Activated naive CD4-positive, alpha-beta T cell treated with anti-CD3 and anti-CD28 coated beads, Interleukin-2, amount 50 U/mL, for 72 hours (primary cell): ENCODE measurements at regions not wholly inside any gene's neighbourhood (a gene's known extent, or its start where the extent isn't known, plus 50 kb on each side); places are given as distances from the start of the nearest gene placed in this dataset.
A peak's percentile ranks its signal among the peaks of the same experiment; 100 is the strongest.
"Not testable (repeated sequence)": the region's sequence is repeated elsewhere in the genome, so short reads cannot be mapped to it uniquely, and the experiment has no call there.

Experiments
- ATAC-seq, 2 donors: fragments of 150-1000 bp; cut with Tn5 transposase; 2 replicates each; pipeline ENCODE4 v1.10.0; 2021; ENCODE audit warnings: mild to moderate bottlenecking in 2 of 2, moderate library complexity in 2 of 2
- DNase-seq, 2 donors: peaks; one replicate each; pipeline ENCODE4 v3.0.0; 2021 to 2022; ENCODE audit warnings: low spot score in 2 of 2
- H3K27ac Mint-ChIP-seq, 2 donors: one replicate each; pipeline ENCODE4 v1.8.0; 2022; ENCODE audit warnings: mild to moderate bottlenecking in 2 of 2, mixed read lengths in 2 of 2
- H3K36me3 Mint-ChIP-seq, 2 donors: one replicate each; pipeline ENCODE4 v1.8.0; 2022; ENCODE audit warnings: mixed read lengths in 2 of 2
- H3K9me3 Mint-ChIP-seq, 2 donors: one replicate each; pipeline ENCODE4 v1.8.0; 2022; ENCODE audit warnings: mixed read lengths in 2 of 2

DNA sequence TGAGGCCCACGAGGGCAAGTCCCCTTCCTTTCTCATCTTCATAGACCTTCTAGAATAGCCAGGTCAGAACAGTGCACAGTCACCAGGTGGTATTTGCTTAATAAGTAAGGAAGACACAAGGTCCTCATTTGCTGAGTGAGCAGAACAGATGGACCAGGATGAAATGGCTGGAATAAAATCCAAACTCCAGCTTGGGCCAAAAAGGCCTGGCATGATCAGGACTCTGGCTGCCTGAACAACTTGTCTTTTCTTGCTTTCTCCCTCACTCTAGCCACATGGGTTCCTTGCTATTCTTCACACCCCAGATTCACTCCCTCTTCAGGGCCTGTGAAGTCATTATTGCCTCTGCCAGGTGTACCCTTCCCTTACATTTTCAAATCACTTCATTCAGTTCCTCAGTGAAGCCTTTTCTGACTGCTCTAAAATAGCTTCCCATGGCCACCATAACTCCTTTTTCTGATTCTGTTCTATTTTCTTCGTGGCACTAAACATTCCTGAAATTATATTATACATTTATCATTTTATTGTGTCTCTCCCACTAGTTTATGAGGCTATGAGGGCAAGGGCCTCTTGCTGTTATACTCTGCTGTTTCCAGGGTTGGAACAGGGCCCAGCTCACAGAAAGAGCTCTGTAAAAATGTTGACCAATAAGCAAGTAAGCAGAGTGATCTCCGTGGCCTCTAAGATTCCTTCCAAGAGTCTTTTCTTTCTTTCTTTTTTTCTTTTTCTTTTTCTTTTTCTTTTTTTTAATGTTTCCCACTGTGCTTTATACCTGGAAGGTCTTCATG lies 150.8 kb downstream of the TTC8 start:
- Mint-ChIP-seq H3K27ac (no peak overlapping the region), H3K9me3 (peaks cover 2 to 9% of the 10 kb centered on the region in 2 donors), H3K36me3 (peaks cover 10 to 13% of the 10 kb centered on the region in 2 donors)
- no peak for ATAC-seq
- DNase-seq, result no peak

DNA sequence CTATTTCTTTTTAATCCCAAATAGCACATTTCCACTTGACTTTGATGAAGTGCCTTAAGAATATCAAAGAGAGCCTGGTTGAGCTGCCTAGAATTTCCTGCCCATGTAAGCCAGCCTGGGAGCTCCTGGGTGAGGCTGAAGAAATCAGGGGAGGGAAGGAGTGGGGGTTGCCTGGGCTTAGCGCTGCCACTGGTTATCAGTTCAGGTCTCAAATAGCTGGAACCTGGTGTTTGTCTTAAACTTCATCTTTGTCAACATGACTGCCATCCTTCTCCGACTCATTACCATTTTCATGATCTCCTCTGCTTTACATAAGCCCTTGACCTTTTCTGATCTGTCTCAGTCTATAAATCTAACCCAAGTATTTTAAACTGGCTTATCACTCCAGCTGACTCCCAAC lies 151.5 kb downstream of the TTC8 start:
- DNase-seq, result no peak
- Mint-ChIP-seq H3K27ac (no peak overlapping the region), H3K9me3 (peaks cover 3 to 9% of the 10 kb centered on the region in 2 donors), H3K36me3 (peaks cover 10 to 13% of the 10 kb centered on the region in 2 donors)
- ATAC-seq, result no peak

DNA sequence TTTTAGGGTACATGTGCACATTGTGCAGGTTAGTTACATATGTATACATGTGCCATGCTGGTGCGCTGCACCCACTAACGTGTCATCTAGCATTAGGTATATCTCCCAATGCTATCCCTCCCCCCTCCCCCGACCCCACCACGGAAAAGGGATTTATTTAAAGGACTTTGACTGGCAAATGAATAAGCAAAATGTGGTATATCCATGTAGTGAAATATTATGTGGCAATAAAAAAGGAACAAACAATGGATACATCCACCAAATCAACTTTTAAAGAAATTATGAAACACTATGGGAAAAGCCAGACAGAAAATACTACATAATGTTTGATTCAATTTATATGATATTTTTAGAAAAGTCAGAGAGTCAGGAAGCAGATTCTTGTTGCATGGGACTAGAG lies 156.5 kb downstream of the TTC8 start:
- not testable (repeated sequence) for DNase-seq, H3K27ac Mint-ChIP-seq, ATAC-seq
- H3K9me3 Mint-ChIP-seq, result peaks cover 5 to 13% of the 10 kb centered on the region in 2 donors
- peaks cover 15 to 17% of the 10 kb centered on the region in 2 donors for H3K36me3 Mint-ChIP-seq

DNA sequence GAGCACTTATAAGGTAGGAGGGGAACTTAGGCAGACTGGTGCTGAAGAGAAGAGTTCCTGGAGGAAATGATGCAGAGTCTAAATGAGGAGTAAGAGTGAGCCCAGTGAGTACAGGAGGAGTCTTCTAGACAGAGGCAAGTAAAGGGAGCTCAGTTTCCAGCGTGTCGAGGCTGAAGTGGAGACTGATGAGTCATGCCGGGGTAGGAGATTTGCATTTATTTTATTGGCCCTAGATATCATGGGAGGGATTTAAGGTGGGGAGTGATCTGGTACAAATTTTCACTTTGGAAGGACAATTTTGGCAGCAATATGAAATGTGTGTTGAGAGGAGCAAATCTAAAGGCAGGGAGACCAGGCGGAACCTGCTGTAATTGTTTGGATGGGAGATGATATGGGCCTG lies 157.5 kb downstream of the TTC8 start:
- no peak overlapping the region for H3K27ac Mint-ChIP-seq
- DNase-seq (no peak), ATAC-seq (no peak)
- H3K36me3 Mint-ChIP-seq, result peaks cover 17% of the 10 kb centered on the region in 2 donors
- H3K9me3 Mint-ChIP-seq, result peaks cover 5 to 15% of the 10 kb centered on the region in 2 donors

DNA sequence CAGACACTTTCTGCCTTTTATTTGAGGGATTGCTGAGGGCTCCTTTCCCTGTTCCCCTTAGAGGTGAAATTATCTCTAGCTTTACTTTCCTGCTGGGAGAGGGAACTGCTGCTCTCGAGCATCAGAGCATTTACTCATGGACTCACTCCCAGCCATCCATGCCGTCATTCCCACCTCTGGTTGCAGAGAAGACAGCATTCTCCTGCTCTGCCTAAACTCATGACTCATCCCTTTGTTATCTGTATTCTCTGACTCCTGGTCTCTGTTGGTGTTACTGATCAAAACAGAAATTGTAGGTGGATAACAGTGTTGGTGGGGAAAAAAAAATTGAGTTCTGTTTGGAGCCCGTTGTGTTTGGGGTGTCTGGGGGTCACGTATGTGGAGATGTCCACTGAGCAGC lies 159.3 kb downstream of the TTC8 start:
- no peak for DNase-seq
- no peak for ATAC-seq
- peaks cover 6 to 11% of the 10 kb centered on the region in 2 donors for H3K9me3 Mint-ChIP-seq
- no peak overlapping the region for H3K27ac Mint-ChIP-seq
- peaks cover 6 to 8% of the 10 kb centered on the region in 2 donors for H3K36me3 Mint-ChIP-seq

DNA sequence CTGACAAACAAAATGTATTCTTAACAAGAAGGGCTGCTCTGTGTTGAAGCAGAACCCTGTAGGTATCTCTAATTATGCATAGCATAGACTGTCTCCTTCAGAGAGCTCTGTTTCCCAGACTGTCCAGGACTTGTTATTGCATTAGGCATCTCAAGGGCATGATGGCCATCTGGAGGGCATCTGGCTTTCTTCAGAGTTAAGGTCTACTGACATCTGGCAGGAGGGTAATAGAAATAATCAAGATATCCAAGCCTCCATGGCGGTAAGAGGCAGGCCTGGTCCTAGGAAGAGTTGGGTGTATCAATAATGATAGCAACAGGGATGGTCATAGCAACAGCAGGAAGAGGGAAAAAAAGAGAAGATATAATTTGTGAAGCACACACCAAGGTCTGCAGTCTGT lies 161.2 kb downstream of the TTC8 start:
- DNase-seq (no peak), ATAC-seq (no peak)
- no peak overlapping the region for H3K27ac Mint-ChIP-seq
- peaks cover 4 to 6% of the 10 kb centered on the region in 2 donors for H3K36me3 Mint-ChIP-seq
- H3K9me3 Mint-ChIP-seq, result peaks cover 6 to 13% of the 10 kb centered on the region in 2 donors

DNA sequence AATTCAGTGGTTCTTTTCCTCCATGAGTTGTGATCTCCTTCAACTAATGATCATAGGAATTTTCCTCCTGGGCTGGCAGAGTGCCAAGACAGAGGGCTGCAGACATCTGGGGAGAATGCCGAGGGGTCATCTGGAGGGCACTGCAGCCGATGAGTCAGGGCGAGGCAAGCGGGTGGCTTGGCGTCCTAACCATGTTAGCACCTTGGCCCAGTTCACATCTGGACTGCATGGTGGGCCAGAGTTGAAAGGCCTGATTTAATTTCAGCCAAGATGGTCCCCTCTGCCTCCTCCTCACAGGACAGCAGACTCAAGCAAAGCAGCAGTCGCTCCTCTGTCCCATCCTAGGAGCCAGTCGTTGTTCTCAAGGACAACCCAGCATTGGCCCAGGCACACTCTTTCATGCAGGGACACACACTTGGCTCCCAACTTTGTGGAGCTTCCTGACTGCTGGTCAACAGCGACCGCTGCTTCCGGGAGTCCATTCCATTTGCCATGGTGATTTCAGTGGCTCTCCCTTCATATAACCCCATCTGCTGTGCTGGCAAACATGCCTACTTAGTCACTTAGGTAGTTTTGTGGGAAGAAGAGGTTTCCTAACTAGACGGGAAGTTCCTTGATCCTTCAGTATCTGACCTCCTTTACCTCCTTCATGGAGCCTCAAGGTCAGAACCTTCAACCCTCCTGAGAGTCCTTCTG lies 161.8 kb downstream of the TTC8 start:
- peaks cover 4 to 6% of the 10 kb centered on the region in 2 donors for H3K36me3 Mint-ChIP-seq
- H3K27ac Mint-ChIP-seq, result no peak overlapping the region

DNA sequence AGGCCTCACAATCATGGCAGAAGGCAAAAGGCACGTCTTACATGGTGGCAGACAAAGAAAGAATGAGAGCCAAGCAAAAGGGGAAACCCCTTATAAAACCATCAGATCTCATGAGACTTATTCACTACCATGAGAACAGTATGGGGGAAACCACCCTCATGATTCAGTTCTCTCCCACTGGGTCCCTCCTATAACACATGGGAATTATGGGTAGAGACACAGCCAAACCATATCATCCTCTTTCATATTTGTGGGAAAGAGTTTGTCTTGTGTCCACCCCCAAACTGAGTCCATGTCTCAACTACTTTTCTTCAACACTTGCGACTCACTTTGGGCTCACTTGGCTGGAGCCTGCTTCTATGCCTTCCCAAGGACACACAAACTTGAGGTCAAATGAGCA lies 162.5 kb downstream of the TTC8 start:
- not testable (repeated sequence) for H3K36me3 Mint-ChIP-seq, DNase-seq, H3K27ac Mint-ChIP-seq
- H3K9me3 Mint-ChIP-seq, result peaks cover 6 to 13% of the 10 kb centered on the region in 2 donors
- peak in 1 of 2 donors; percentile 86 for ATAC-seq

More for the DNA sequence above, 161.8 kb downstream of the TTC8 start:
- DNase-seq (no peak), ATAC-seq (peak in 1 of 2 donors; percentile 30)
- peaks cover 6 to 13% of the 10 kb centered on the region in 2 donors for H3K9me3 Mint-ChIP-seq

DNA sequence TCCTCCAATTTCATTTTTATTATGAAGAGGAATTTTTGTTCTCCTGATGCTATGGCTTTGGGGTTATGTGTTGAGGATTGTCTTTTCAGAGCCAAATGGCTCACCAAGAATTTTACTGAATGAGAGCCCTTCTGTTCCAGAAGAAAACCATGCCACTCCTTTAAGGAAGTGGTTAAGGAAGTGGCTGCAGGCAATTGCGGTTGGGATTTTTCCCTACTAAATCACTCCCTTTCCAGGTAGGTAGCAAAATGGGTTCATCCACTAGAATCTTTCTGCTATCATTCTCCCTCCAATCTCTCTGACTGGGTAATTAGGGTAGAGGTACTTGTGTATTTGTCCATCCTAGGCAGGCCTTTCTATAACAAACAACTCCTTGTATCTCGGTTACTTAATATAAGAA lies 163.1 kb downstream of the TTC8 start:
- ATAC-seq, result no peak
- H3K27ac Mint-ChIP-seq, result no peak overlapping the region
- no peak for DNase-seq
- peaks cover 4 to 6% of the 10 kb centered on the region in 2 donors for H3K36me3 Mint-ChIP-seq
- H3K9me3 Mint-ChIP-seq, result peaks cover 10 to 13% of the 10 kb centered on the region in 2 donors

DNA sequence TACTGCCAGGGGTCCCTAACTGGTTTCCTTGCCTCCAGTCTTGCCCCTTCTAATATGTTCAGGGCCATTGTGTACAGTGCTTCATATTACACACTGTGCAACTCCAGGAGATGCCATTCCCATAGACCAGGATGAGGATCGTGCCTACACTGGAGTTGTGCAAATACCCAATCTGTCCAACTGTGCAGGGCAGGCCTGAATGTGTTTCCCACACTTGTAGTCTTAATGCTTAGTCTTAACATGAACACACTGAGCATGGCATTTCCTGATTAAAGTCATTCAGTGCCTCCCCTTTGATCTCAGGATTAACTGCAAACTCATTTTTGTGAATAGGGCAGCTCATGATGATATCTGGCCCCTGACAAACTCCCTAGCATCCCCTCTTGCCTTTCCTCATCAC lies 165.5 kb downstream of the TTC8 start:
- Mint-ChIP-seq H3K27ac (no peak overlapping the region), H3K9me3 (peaks cover 10 to 13% of the 10 kb centered on the region in 2 donors), H3K36me3 (peaks cover 4 to 6% of the 10 kb centered on the region in 2 donors)
- no peak for DNase-seq
- no peak for ATAC-seq

DNA sequence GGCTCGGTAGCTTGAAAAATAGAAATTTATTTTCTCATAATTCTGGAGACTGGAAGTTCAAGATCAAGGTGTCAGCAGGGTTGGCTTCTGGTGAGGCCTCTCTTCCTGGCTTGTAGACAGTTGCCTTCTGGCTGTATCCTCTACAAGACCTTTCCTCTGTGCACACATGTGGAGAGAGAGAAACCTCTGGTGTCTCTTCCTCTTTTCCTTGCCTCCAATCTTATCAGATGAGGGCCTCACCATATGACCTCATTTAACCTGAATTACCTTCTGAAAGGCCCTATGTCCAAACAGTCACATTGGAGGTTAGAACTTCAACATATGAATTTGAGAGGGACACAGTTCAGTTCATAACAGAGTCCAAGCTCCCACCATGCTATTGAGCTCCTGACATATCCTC lies 166.4 kb downstream of the TTC8 start:
- ATAC-seq (no peak), DNase-seq (no peak)
- Mint-ChIP-seq H3K36me3 (peaks cover 0 to 2% of the 10 kb centered on the region in 2 donors), H3K27ac (no peak overlapping the region), H3K9me3 (peaks cover 7 to 10% of the 10 kb centered on the region in 2 donors)

DNA sequence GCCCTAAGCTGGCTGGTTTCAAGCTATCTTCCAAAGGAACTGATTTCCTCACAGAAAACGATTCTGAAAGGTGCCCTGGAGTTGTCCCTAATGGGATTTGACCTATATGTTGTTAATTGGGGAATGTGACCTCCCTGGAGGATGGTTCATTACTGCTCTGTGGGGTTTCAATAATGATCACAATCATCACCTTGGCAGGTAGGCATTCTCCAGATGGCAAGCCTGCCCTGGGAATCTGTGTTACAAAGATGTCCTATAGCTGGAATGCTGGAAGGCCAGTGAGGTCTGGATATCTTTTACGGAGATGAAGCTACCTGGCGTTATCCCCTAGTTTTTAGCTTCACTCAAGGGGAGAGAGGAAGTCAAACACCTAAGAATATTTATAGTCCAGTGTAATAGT lies 167.6 kb downstream of the TTC8 start:
- H3K36me3 Mint-ChIP-seq, result no peaks in the 10 kb centered on the region
- no peak for ATAC-seq
- peaks cover 5 to 10% of the 10 kb centered on the region in 2 donors for H3K9me3 Mint-ChIP-seq
- H3K27ac Mint-ChIP-seq, result no peak overlapping the region
- DNase-seq, result no peak

DNA sequence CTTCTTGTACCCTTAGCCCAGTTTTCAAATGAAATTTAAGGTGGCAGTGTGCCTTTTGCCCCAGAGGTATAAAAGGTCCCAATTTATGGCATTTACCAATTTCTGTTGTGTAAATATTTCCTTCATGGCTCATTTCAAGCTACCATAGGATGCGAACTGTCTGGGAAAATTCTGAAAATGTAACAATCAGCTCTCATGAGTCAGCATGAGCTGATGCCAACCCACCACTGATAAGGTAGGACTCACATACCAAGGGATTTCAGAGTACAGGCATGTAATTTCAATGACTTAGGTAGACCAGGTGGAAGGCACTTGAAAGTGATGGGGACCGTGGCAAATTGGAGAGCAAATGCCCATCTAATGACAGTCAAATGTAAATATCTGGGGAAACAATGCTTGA lies 169.5 kb downstream of the TTC8 start:
- no peak for DNase-seq
- no peaks in the 10 kb centered on the region for H3K36me3 Mint-ChIP-seq
- peaks cover 5% of the 10 kb centered on the region in 2 donors for H3K9me3 Mint-ChIP-seq
- no peak overlapping the region for H3K27ac Mint-ChIP-seq
- ATAC-seq, result no peak

DNA sequence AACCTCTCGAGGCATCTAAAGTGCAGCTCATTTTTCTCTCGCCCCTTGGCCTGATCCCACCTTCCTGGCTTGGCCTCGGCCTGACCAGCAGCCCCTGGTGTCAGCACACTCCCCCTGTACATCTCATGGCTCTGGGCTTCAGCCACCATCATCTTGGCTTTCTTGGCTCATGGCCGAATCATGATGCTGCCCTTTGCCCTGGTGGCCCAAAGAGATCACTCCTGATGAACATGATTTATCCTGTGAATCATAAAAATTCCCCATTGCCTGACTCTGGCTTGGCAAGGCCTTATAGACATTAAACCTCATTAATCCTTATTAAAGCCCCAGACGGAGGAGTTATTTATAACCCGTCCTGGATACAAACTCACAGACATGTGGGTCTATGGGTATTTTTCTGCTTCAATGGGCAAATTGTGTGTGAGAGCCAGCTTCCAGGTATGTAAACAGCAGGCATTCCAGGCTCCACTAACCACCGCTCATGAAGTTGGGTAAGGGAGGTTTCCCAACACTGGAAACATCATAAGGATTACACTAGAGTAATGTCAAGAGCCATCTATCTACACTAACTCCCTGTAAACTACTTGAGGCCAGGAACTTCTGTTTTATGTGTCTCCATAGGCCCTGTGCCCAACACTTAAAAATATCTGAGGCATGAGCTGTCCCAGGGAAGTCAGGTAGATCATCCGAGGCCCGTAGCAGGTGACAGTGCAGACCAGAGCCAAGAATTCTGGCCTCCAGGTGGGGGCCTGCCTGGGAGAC lies 171.2 kb downstream of the TTC8 start:
- DNase-seq (no peak), ATAC-seq (no peak)
- no peaks in the 10 kb centered on the region for H3K36me3 Mint-ChIP-seq
- H3K9me3 Mint-ChIP-seq, result peaks cover 0 to 5% of the 10 kb centered on the region in 2 donors
- H3K27ac Mint-ChIP-seq, result no peak overlapping the region

DNA sequence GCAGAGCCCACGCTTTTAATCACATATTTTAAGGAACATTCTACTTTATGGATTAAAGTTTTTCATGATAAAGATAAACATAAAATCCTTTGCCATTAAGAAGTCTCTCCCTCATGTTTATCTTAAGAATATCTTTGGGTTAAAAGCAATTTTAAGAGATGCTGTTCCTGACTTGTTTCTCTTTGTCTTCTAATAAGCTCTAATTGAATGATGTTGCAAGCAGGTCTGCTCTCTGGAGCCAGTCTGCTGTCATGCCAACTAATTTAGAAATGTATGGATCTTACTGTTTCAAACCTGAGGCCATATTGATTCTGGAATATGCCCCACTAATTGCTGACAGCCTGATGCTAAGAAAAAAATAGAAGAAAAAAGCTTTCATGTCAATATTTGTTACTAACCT lies 173.6 kb downstream of the TTC8 start:
- H3K27ac Mint-ChIP-seq, result no peak overlapping the region
- no peaks in the 10 kb centered on the region for H3K36me3 Mint-ChIP-seq
- DNase-seq (no peak), ATAC-seq (no peak)
- no peaks in the 10 kb centered on the region for H3K9me3 Mint-ChIP-seq

DNA sequence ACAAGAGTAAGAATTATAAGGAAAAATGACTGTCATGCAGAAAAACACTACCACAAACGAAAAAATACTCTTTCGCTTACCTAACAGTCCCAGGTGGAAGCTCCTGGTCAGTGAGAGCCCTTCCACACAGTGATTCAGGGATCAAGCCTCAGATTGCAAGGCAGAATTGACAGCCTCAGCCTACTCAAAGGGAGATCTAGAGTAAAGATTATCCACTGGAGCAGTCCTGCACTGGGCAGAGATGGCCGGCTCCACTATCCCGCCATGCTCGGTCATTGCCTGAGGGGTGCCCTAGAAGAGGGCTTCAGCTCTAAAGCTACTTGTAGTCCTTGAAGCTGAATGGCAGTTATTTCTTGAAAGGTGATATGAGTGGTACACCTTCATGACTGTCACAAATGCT lies 174.7 kb downstream of the TTC8 start:
- no peaks in the 10 kb centered on the region for H3K9me3 Mint-ChIP-seq
- ATAC-seq, result no peak

More for the DNA sequence above, 174.7 kb downstream of the TTC8 start:
- Mint-ChIP-seq H3K27ac (no peak overlapping the region), H3K36me3 (no peaks in the 10 kb centered on the region)
- DNase-seq, result no peak
